Transverse colon (tissue), 4 donors: ENCODE measurements at regions not wholly inside any gene's neighbourhood (a gene's known extent, or its start where the extent isn't known, plus 50 kb on each side); places are given as distances from the start of the nearest gene placed in this dataset.

Source experiments
- CTCF ChIP-seq, 5 experiments: fragments of 200-600 bp in 3 of 5; fragments of 450-650 bp in 2 of 5; sonication (generic) in 3 of 5; IDR thresholded peaks; 1 replicate in 2 of 5; 2 replicates in 3 of 5; pipeline ENCODE4 v1.5.1; 2016 to 2017; ENCODE audit warnings: antibody characterized with exemption in 5 of 5, inconsistent platforms in 3 of 5, mild to moderate bottlenecking in 2 of 5, moderate library complexity in 1 of 5
- POLR2AphosphoS5 ChIP-seq, 3 donors: sonication (generic); formaldehyde crosslinking; IDR thresholded peaks; one replicate each; pipeline ENCODE4 v1.6.1; 2016; ENCODE audit warnings: antibody characterized with exemption in 3 of 3

- TF ChIP-seq CTCF (IDR thresholded peaks at IDR 0.05) (no peak), POLR2AphosphoS5 (IDR thresholded peaks at IDR 0.05) (no peak)
These were observed 140.0 kb downstream of the F11 start for GRCh38 chr4:186405957-186406356.
